Breast epithelium (tissue), 3 donors: ENCODE measurements at regions not wholly inside any gene's neighbourhood (a gene's known extent, or its start where the extent isn't known, plus 50 kb on each side); places are given as distances from the start of the nearest gene placed in this dataset.

Experiments
- CTCF ChIP-seq, 3 donors: fragments of 450-650 bp; IDR thresholded peaks; one replicate each; pipeline ENCODE4 v1.5.1; 2016 to 2017; ENCODE audit warnings: antibody characterized with exemption in 3 of 3, mild to moderate bottlenecking in 3 of 3, moderate library complexity in 3 of 3
- POLR2A ChIP-seq: fragments of 450-650 bp; IDR thresholded peaks from one replicate; pipeline ENCODE4 v1.6.1; 2016; ENCODE audit warnings: antibody characterized with exemption, mild to moderate bottlenecking, moderate library complexity
- POLR2AphosphoS5 ChIP-seq, 3 donors: sonication (generic); formaldehyde crosslinking; IDR thresholded peaks; one replicate each; pipeline ENCODE4 v1.6.1; 2017; ENCODE audit warnings: antibody characterized with exemption in 3 of 3

GRCh38 chr14:71514941-71515919 is 417.0 kb upstream of the RGS6 start:
- TF ChIP-seq POLR2A (no peak), CTCF (IDR thresholded peaks at IDR 0.05) (no peak), POLR2AphosphoS5 (IDR thresholded peaks at IDR 0.05) (no peak)
